ENCODE measurements at regions not wholly inside any gene's neighbourhood (a gene's known extent, or its start where the extent isn't known, plus 50 kb on each side); places are given as distances from the start of the nearest gene placed in this dataset.

DNA sequence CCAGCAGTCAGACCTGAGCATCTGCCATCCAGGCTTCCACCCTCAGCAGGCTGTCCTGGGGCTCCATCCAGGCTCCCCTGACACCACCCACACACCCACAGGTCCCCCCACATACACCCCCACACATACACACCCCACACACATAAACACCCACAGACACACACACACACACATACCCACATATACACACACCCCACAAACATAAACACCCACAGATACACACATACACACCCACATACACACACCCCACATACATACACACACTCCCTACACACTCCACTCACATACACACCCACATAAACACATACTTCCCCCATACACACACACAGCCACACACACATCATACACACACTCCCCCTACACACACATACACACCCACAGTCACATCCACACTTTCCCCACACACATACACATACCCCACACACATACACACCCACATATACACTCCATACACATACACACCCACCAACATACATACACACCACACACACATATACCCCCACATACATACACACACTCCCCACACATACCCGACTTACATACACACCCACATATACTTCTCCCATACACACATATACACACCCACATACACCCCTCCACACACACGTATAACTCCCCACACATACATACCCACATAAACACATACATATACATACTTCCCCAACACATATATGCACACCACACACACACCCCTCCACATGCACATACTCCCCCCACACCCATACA lies 183.3 kb upstream of the ETAA1 start:
- H3K9me3 Mint-ChIP-seq (ENCODE audit: low read depth): peaks cover 2% of the 10 kb centered on the region
- ChIA-PET POLR2A (no interaction called here), CTCF (no interaction called here)
- no peaks in the 10 kb centered on the region for H3K4me1 Mint-ChIP-seq
- no peaks in the 10 kb centered on the region for H3K36me3 Mint-ChIP-seq (ENCODE audit: low read depth)
- no peak for ATAC-seq
- H3K27me3 Mint-ChIP-seq: peaks cover 2% of the 10 kb centered on the region
- no peak overlapping the region for H3K27ac Mint-ChIP-seq
- no peak for DNase-seq
- H3K4me3 Mint-ChIP-seq: no peak overlapping the region
- intact Hi-C loops (cut with DNase I, micrococcal nuclease): no loop called here

GRCh38 chr2:67214585-67215185 lies 182.4 kb upstream of the ETAA1 start:
- Mint-ChIP-seq H3K4me1 (no peaks in the 10 kb centered on the region), H3K36me3 (ENCODE audit: low read depth) (no peaks in the 10 kb centered on the region), H3K4me3 (no peak overlapping the region), H3K9me3 (ENCODE audit: low read depth) (peaks cover 2% of the 10 kb centered on the region), H3K27me3 (peaks cover 2% of the 10 kb centered on the region), H3K27ac (no peak overlapping the region)
- ATAC-seq: no peak
- DNase-seq: no peak
- ChIA-PET POLR2A (no interaction called here), CTCF (no interaction called here)
- intact Hi-C loops (cut with DNase I, micrococcal nuclease): no loop called here

DNA sequence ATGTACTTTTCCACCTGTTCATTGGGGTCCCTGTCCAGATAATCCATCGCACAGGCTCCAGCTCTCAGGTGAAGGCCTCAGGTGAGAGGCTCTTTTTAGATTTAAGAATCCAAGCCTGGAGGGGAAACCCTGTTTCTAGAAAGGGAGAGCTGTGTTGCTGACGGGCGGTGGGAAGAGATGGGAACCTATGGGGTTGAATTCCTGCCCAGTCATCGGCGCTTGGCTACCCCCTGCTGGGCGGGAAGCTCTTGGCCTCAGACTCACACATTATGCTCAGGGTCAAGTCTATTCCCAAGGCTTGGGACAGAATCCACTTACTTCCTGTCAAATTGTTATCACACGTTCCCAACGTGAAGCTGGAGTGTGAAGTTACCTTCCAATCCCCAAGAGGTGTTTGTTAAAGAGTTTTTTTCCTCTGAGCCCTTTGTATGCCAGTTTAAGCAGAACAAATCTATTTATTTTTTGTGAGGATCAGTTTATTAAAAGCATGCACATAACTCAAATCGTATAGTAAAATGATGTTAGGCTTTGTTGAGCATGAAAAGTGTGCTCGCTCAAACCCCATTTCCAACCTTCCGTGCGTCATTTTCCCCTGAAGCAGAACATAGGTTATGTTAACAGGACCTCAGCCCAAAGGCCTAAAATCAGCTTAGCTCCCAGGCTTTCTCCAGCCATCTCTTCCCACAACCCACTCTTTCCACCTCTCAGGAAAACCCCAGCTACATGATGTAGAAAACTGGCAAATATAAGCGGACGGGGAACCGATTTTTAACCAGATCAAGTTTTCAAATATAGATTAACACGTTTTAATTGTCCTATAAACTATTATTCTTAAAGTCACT lies 181.7 kb upstream of the ETAA1 start:
- intact Hi-C loops (cut with DNase I, micrococcal nuclease): no loop called here
- CTCF ChIA-PET: no interaction called here

GRCh38 chr2:67216103-67216502 lies 181.0 kb upstream of the ETAA1 start:
- peaks cover 2% of the 10 kb centered on the region for H3K9me3 Mint-ChIP-seq (ENCODE audit: low read depth)
- no peak overlapping the region for H3K27ac Mint-ChIP-seq
- ATAC-seq: no peak
- H3K27me3 Mint-ChIP-seq: peaks cover 2% of the 10 kb centered on the region
- POLR2A ChIA-PET: no interaction called here
- CTCF ChIA-PET: no interaction called here
- DNase-seq: no peak
- no peaks in the 10 kb centered on the region for H3K36me3 Mint-ChIP-seq (ENCODE audit: low read depth)
- H3K4me3 Mint-ChIP-seq: no peak overlapping the region
- H3K4me1 Mint-ChIP-seq: no peaks in the 10 kb centered on the region
- intact Hi-C loops (cut with DNase I, micrococcal nuclease): no loop called here

More for the DNA sequence above, 181.7 kb upstream of the ETAA1 start:
- H3K27me3 Mint-ChIP-seq: peaks cover 2% of the 10 kb centered on the region
- H3K9me3 Mint-ChIP-seq (ENCODE audit: low read depth): peaks cover 2% of the 10 kb centered on the region
- H3K4me3 Mint-ChIP-seq: no peak overlapping the region
- no peaks in the 10 kb centered on the region for H3K36me3 Mint-ChIP-seq (ENCODE audit: low read depth)
- POLR2A ChIA-PET: no interaction called here
- ATAC-seq (no peak), DNase-seq (peak; percentile 6)
- no peak overlapping the region for H3K27ac Mint-ChIP-seq
- no peaks in the 10 kb centered on the region for H3K4me1 Mint-ChIP-seq

DNA sequence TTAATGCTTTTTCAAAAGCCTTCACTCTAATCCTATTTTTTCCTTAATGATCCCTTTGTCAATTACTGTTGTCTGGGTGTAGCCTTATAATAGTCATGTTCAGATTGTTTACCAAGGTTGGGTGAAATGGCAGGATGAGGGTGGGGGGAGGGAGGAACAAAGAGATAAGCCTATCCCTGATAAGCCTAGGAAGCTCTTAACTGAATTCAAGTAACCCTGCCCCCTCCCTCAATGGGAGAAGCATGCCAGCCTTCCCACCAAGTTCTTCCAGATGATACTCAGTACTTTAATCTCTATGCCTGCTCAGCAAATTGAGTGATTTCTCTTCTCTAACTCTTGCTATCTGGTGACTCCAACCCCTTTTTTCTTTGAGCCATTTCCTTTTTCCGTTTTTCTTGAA lies 180.3 kb upstream of the ETAA1 start:
- Mint-ChIP-seq H3K4me1 (no peaks in the 10 kb centered on the region), H3K27me3 (peaks cover 2% of the 10 kb centered on the region), H3K36me3 (ENCODE audit: low read depth) (no peaks in the 10 kb centered on the region), H3K9me3 (ENCODE audit: low read depth) (peaks cover 2% of the 10 kb centered on the region), H3K4me3 (no peak overlapping the region), H3K27ac (no peak overlapping the region)
- ATAC-seq: no peak
- intact Hi-C loops (cut with DNase I, micrococcal nuclease): no loop called here
- POLR2A ChIA-PET: no interaction called here
- no peak for DNase-seq
- CTCF ChIA-PET: no interaction called here

DNA sequence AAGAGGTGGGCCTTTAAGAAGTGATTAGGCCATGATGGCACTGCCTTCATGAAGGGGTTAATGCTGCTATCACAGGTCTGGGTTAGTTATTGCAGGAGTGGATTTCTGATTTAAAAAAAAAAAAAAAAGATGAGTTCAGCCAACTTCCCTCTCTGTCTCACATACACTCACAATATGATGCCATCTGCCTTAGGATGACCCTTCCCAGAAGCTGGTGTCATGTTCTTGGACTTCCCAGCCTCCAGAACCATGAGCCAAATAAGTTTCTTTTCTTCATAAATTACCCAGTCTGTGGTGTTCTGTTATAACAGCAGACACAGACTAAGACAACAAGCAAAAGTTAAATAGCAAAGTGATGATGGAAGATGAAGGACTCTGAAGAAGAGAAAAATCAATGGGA lies 179.7 kb upstream of the ETAA1 start:
- ChIA-PET CTCF (no interaction called here), POLR2A (no interaction called here)
- Mint-ChIP-seq H3K27me3 (peaks cover 2% of the 10 kb centered on the region), H3K9me3 (ENCODE audit: low read depth) (peaks cover 2% of the 10 kb centered on the region), H3K36me3 (ENCODE audit: low read depth) (no peaks in the 10 kb centered on the region), H3K4me1 (no peaks in the 10 kb centered on the region), H3K4me3 (no peak overlapping the region), H3K27ac (no peak overlapping the region)
- no peak for ATAC-seq
- intact Hi-C loops (cut with DNase I, micrococcal nuclease): no loop called here
- DNase-seq: no peak

DNA sequence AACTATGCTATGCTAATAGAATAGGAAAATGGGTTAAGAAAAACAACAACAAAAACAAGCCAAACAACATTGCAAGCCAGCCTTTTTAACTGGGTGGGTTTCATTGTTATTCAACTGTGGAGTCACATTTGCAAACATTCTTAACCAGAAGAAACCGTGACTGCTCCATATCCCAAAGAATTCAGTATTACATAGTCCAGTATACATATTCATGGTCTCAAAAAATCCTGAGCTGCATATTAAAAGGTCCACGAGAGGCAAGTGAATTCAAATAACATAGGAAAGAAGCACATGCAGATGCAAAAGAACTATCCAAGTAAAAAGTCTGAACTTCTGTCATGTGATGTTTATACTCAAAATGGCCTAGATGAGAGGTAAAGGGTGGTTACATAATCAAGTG lies 179.1 kb upstream of the ETAA1 start:
- H3K9me3 Mint-ChIP-seq (ENCODE audit: low read depth): peaks cover 2% of the 10 kb centered on the region
- intact Hi-C loops (cut with DNase I, micrococcal nuclease): no loop called here

DNA sequence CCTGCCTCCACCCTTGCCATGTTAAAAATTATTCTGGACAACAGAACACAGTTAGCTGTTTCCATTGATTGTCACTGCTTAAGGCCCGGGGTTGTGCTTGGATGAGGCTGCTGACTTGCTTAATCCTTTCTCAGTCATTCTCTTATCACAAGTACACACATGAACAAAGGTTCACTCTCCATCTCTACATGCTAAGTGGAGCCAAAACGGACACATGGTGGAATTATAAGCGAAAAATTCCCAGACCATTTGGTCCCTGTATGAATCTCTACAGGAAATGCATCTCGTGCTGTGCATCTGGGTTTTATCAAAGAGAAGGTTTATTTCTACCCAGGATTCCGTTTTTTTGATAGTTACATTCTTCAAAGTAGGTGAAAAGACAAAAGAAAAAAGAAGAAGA lies 177.5 kb upstream of the ETAA1 start:
- no peaks in the 10 kb centered on the region for H3K27me3 Mint-ChIP-seq
- DNase-seq (no peak), ATAC-seq (no peak)
- ChIA-PET CTCF (no interaction called here), POLR2A (no interaction called here)
- peaks cover 2% of the 10 kb centered on the region for H3K9me3 Mint-ChIP-seq (ENCODE audit: low read depth)
- no peaks in the 10 kb centered on the region for H3K36me3 Mint-ChIP-seq (ENCODE audit: low read depth)
- no peak overlapping the region for H3K27ac Mint-ChIP-seq
- no peaks in the 10 kb centered on the region for H3K4me1 Mint-ChIP-seq
- H3K4me3 Mint-ChIP-seq: no peak overlapping the region
- intact Hi-C loops (cut with DNase I, micrococcal nuclease): no loop called here

More for the DNA sequence above, 179.1 kb upstream of the ETAA1 start:
- no peak overlapping the region for H3K4me3 Mint-ChIP-seq
- H3K36me3 Mint-ChIP-seq (ENCODE audit: low read depth): no peaks in the 10 kb centered on the region
- H3K27me3 Mint-ChIP-seq: peaks cover 2% of the 10 kb centered on the region
- no peak overlapping the region for H3K27ac Mint-ChIP-seq
- ChIA-PET CTCF (no interaction called here), POLR2A (no interaction called here)
- H3K4me1 Mint-ChIP-seq: no peaks in the 10 kb centered on the region
- ATAC-seq (no peak), DNase-seq (no peak)

GRCh38 chr2:67221266-67221665 lies 175.9 kb upstream of the ETAA1 start:
- ATAC-seq: no peak
- H3K27ac Mint-ChIP-seq: no peak overlapping the region
- ChIA-PET CTCF (interaction anchor here (0.6 to 1.1 kb wide), 2 partner anchors 14 to 136 kb away, joined by 3 read pairs; no protein-coding TSS in a partner anchor), POLR2A (no interaction called here)
- H3K27me3 Mint-ChIP-seq: peaks cover 2% of the 10 kb centered on the region
- intact Hi-C loops (cut with DNase I, micrococcal nuclease): no loop called here
- H3K36me3 Mint-ChIP-seq (ENCODE audit: low read depth): no peaks in the 10 kb centered on the region
- H3K4me1 Mint-ChIP-seq: no peaks in the 10 kb centered on the region
- H3K4me3 Mint-ChIP-seq: no peak overlapping the region
- DNase-seq: no peak
- H3K9me3 Mint-ChIP-seq (ENCODE audit: low read depth): peaks cover 2% of the 10 kb centered on the region

DNA sequence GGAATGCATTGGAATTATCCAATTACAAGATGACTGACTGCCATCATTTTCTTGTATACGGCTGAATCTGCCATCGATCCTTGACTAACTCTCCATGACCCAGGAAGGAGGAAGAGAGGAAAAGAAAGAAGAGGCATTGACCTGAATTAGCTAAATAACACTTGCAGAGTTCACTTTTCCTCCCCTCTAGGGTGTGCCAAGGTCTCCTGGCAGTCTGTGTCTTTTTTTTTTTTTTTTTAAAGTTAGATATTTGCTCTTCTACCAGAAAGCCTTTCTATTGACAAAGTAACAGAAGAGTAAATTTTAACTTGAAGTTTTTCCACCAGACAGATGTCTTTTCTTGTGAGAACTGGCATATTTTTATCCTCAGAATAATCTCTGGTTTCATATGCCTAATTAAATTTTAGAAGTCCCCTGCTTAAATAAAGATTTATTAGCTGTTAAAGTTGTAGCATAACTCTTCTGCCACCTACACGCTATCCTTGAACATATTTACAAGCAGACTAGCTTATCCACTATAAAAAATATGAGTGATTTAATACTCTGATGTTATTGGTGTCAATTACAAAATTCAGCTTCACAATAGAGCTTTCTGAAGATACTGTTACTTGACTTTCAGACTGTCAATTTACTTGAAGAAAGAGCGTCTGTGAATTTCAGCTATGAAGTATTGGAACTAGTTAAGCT lies 171.7 kb upstream of the ETAA1 start:
- Mint-ChIP-seq H3K36me3 (ENCODE audit: low read depth) (no peaks in the 10 kb centered on the region), H3K4me3 (no peak overlapping the region), H3K9me3 (ENCODE audit: low read depth) (no peaks in the 10 kb centered on the region), H3K4me1 (no peaks in the 10 kb centered on the region), H3K27me3 (peaks cover 2% of the 10 kb centered on the region), H3K27ac (no peak overlapping the region)
- intact Hi-C loops (cut with DNase I, micrococcal nuclease): no loop called here
- ATAC-seq: no peak
- no peak for DNase-seq
- ChIA-PET POLR2A (no interaction called here), CTCF (no interaction called here)

DNA sequence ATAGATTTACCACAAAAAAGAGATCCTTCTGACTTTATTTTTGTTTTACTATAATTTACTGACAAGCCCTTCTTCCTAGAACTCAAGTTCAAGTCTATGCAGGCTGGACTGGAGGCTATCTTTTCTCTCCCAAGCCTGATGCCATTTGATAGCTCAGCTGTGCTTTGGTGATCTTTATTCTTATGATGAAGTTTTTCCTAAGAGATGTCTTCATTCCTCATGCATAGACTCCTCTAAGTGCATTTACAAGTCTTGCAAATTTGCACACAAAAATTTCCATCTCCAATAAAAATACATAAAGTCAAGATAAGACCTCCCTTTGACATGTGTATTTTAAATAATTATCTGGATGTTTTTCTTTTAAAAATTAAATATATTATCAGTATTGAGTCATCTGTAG lies 167.4 kb upstream of the ETAA1 start:
- no peak overlapping the region for H3K27ac Mint-ChIP-seq
- DNase-seq (no peak), ATAC-seq (no peak)
- H3K36me3 Mint-ChIP-seq (ENCODE audit: low read depth): no peaks in the 10 kb centered on the region
- H3K27me3 Mint-ChIP-seq: peaks cover 2% of the 10 kb centered on the region
- POLR2A ChIA-PET: no interaction called here
- intact Hi-C loops (cut with DNase I, micrococcal nuclease): no loop called here
- no peaks in the 10 kb centered on the region for H3K4me1 Mint-ChIP-seq
- H3K9me3 Mint-ChIP-seq (ENCODE audit: low read depth): no peaks in the 10 kb centered on the region
- CTCF ChIA-PET: no interaction called here
- H3K4me3 Mint-ChIP-seq: no peak overlapping the region

- no peak for ATAC-seq
- Mint-ChIP-seq H3K4me1 (no peaks in the 10 kb centered on the region), H3K9me3 (ENCODE audit: low read depth) (no peaks in the 10 kb centered on the region), H3K4me3 (no peak overlapping the region), H3K27ac (no peak overlapping the region), H3K27me3 (peaks cover 3% of the 10 kb centered on the region), H3K36me3 (ENCODE audit: low read depth) (no peaks in the 10 kb centered on the region)
- intact Hi-C loops (cut with DNase I, micrococcal nuclease): no loop called here
- POLR2A ChIA-PET: no interaction called here
- DNase-seq: no peak
- CTCF ChIA-PET: no interaction called here
Observed at GRCh38 chr2:67232936-67233335, 164.2 kb upstream of the ETAA1 start.

Data from activated CD4-positive, alpha-beta T cell treated with anti-CD3 and anti-CD28 coated beads for 36 hours (primary cell).